ENCODE measurements at regions not wholly inside any gene's neighbourhood (a gene's known extent, or its start where the extent isn't known, plus 50 kb on each side); places are given as distances from the start of the nearest gene placed in this dataset.
"Not testable (repeated sequence)": the region's sequence is repeated elsewhere in the genome, so short reads cannot be mapped to it uniquely, and the experiment has no call there.

GRCh38 chr1:48068206-48068605, 71.0 kb upstream of the TRABD2B start:
- Mint-ChIP-seq H3K36me3 (no peaks in the 10 kb centered on the region), H3K4me1 (no peaks in the 10 kb centered on the region), H3K27ac (no peak overlapping the region), H3K4me3 (no peak overlapping the region), H3K27me3 (ENCODE audit: low read depth in 3 of 3) (peaks cover 0 to 8% (median 6%) of the 10 kb centered on the region in 3 donors), H3K9me3 (peaks cover 0 to 5% (median 1%) of the 10 kb centered on the region in 7 donors)
- Histone ChIP-seq H2AFZ (ENCODE audit: insufficient read depth, low read depth, low read length, poor library complexity, severe bottlenecking) (no peak overlapping the region), H3K9me3 (replicated peaks in 1 of 2; ENCODE audit: control insufficient read depth in 1 of 2, insufficient read depth in 1 of 2, low read length in 2 of 2) (no peaks in the 10 kb centered on the region), H3K4me2 (replicated peaks; ENCODE audit: extremely low read depth, low read length, poor library complexity, severe bottlenecking) (no peak overlapping the region), H3K9ac (ENCODE audit: insufficient read depth, low read length, poor library complexity, severe bottlenecking) (no peak overlapping the region), H3K4me3 (replicated peaks in 1 of 3; ENCODE audit: low read depth in 2 of 3, low read length in 3 of 3) (no peak overlapping the region), H3K79me2 (ENCODE audit: insufficient read depth, low read length) (no peaks in the 10 kb centered on the region), H3K27ac (ENCODE audit: low read depth in 1 of 2, low read length in 2 of 2) (no peak overlapping the region), H3K27me3 (ENCODE audit: control insufficient read depth in 2 of 2, insufficient read depth in 2 of 2, low read length in 2 of 2) (peaks cover 0 to 2% of the 10 kb centered on the region in 2 donors), H3K36me3 (replicated peaks in 1 of 2; ENCODE audit: control insufficient read depth in 1 of 2, insufficient read depth in 2 of 2, low read length in 2 of 2) (no peaks in the 10 kb centered on the region), H4K20me1 (ENCODE audit: insufficient read depth, low read length) (no peaks in the 10 kb centered on the region), H3K4me1 (ENCODE audit: control insufficient read depth in 1 of 2, insufficient read depth in 2 of 2, low read length in 2 of 2) (no peaks in the 10 kb centered on the region)
- DNase-seq = no peak
- TF ChIP-seq CTCF (IDR thresholded peaks at IDR 0.05) = no peak
- WGBS (ENCODE audit: insufficient coverage) = 83% methylated on average over 1 of the region's 1 CpG
- intact Hi-C loops (cut with micrococcal nuclease) = no loop called here

- no peak overlapping the region for H3K27ac ChIP-seq (ENCODE audit: low read depth in 1 of 2, low read length in 2 of 2)
- no peaks in the 10 kb centered on the region for H3K79me2 ChIP-seq (ENCODE audit: insufficient read depth, low read length)
- intact Hi-C loops (cut with micrococcal nuclease) = no loop called here
- no peak for TF ChIP-seq CTCF (IDR thresholded peaks at IDR 0.05)
- no peaks in the 10 kb centered on the region for H4K20me1 ChIP-seq (ENCODE audit: insufficient read depth, low read length)
- H3K4me3 Mint-ChIP-seq = no peak overlapping the region
- no peaks in the 10 kb centered on the region for H3K9me3 ChIP-seq (replicated peaks in 1 of 2; ENCODE audit: control insufficient read depth in 1 of 2, insufficient read depth in 1 of 2, low read length in 2 of 2)
- peaks cover 0 to 1% of the 10 kb centered on the region in 2 donors for H3K4me1 ChIP-seq (ENCODE audit: control insufficient read depth in 1 of 2, insufficient read depth in 2 of 2, low read length in 2 of 2)
- WGBS (ENCODE audit: insufficient coverage) = 95% methylated on average over 4 of the region's 4 CpGs
- DNase-seq = no peak
- H3K36me3 ChIP-seq (replicated peaks in 1 of 2; ENCODE audit: control insufficient read depth in 1 of 2, insufficient read depth in 2 of 2, low read length in 2 of 2) = no peaks in the 10 kb centered on the region
- no peak overlapping the region for H3K4me2 ChIP-seq (replicated peaks; ENCODE audit: extremely low read depth, low read length, poor library complexity, severe bottlenecking)
- peaks cover 0 to 9% (median 8%) of the 10 kb centered on the region in 3 donors for H3K27me3 Mint-ChIP-seq (ENCODE audit: low read depth in 3 of 3)
- H3K36me3 Mint-ChIP-seq = no peaks in the 10 kb centered on the region
- H2AFZ ChIP-seq (ENCODE audit: insufficient read depth, low read depth, low read length, poor library complexity, severe bottlenecking) = no peak overlapping the region
- H3K27ac Mint-ChIP-seq = no peak overlapping the region
- peaks cover 0 to 1% (median 0%) of the 10 kb centered on the region in 7 donors for H3K9me3 Mint-ChIP-seq
- H3K27me3 ChIP-seq (ENCODE audit: control insufficient read depth in 2 of 2, insufficient read depth in 2 of 2, low read length in 2 of 2) = peaks cover 0 to 3% of the 10 kb centered on the region in 2 donors
- no peak overlapping the region for H3K9ac ChIP-seq (ENCODE audit: insufficient read depth, low read length, poor library complexity, severe bottlenecking)
- no peak overlapping the region for H3K4me3 ChIP-seq (replicated peaks in 1 of 3; ENCODE audit: low read depth in 2 of 3, low read length in 3 of 3)
- peaks cover 1% of the 10 kb centered on the region for H3K4me1 Mint-ChIP-seq
Measured at GRCh38 chr1:48066936-48067335, 69.8 kb upstream of the TRABD2B start.

GRCh38 chr1:48064693-48065092, 67.5 kb upstream of the TRABD2B start:
- H3K4me2 ChIP-seq (replicated peaks; ENCODE audit: extremely low read depth, low read length, poor library complexity, severe bottlenecking); H3K27me3 Mint-ChIP-seq (ENCODE audit: low read depth in 3 of 3); H3K9me3 Mint-ChIP-seq; H3K36me3 Mint-ChIP-seq; H4K20me1 ChIP-seq (ENCODE audit: insufficient read depth, low read length); H3K27ac ChIP-seq (ENCODE audit: low read depth in 1 of 2, low read length in 2 of 2); H3K4me1 Mint-ChIP-seq; H3K27ac Mint-ChIP-seq; H3K4me3 ChIP-seq (replicated peaks in 1 of 3; ENCODE audit: low read depth in 2 of 3, low read length in 3 of 3); H3K9ac ChIP-seq (ENCODE audit: insufficient read depth, low read length, poor library complexity, severe bottlenecking); H3K79me2 ChIP-seq (ENCODE audit: insufficient read depth, low read length); H3K9me3 ChIP-seq (replicated peaks in 1 of 2; ENCODE audit: control insufficient read depth in 1 of 2, insufficient read depth in 1 of 2, low read length in 2 of 2); H3K27me3 ChIP-seq (ENCODE audit: control insufficient read depth in 2 of 2, insufficient read depth in 2 of 2, low read length in 2 of 2); DNase-seq; intact Hi-C loops (cut with micrococcal nuclease); H3K4me1 ChIP-seq (ENCODE audit: control insufficient read depth in 1 of 2, insufficient read depth in 2 of 2, low read length in 2 of 2); H3K36me3 ChIP-seq (replicated peaks in 1 of 2; ENCODE audit: control insufficient read depth in 1 of 2, insufficient read depth in 2 of 2, low read length in 2 of 2); H2AFZ ChIP-seq (ENCODE audit: insufficient read depth, low read depth, low read length, poor library complexity, severe bottlenecking); H3K4me3 Mint-ChIP-seq: not testable (repeated sequence)
- whole genome bisulfite sequencing (ENCODE audit: insufficient coverage) = 92% methylated on average over 2 of the region's 5 CpGs

Measured in CD14-positive monocyte (primary cell).